ENCODE measurements at regions not wholly inside any gene's neighbourhood (a gene's known extent, or its start where the extent isn't known, plus 50 kb on each side); places are given as distances from the start of the nearest gene placed in this dataset.
"Not testable (repeated sequence)": the region's sequence is repeated elsewhere in the genome, so short reads cannot be mapped to it uniquely, and the experiment has no call there.

- DNase-seq, result no peak
Measured at GRCh38 chr10:128178302-128178958, 52.2 kb upstream of the MKI67 start.

GRCh38 chr10:128180843-128181242 is 54.6 kb upstream of the MKI67 start:
- no peak for DNase-seq

GRCh38 chr10:128185627-128186026 is 59.4 kb upstream of the MKI67 start:
- no peak for DNase-seq

GRCh38 chr10:128186959-128187787 is 61.0 kb upstream of the MKI67 start:
- no peak for DNase-seq

- DNase-seq, result no peak
Measured at GRCh38 chr10:128187788-128188185, 61.6 kb upstream of the MKI67 start.

- no peak for DNase-seq
Measured at GRCh38 chr10:128189176-128189575, 63.0 kb upstream of the MKI67 start.

GRCh38 chr10:128191847-128192246 is 65.6 kb upstream of the MKI67 start:
- DNase-seq, result no peak

GRCh38 chr10:128201826-128202225 is 75.6 kb upstream of the MKI67 start:
- DNase-seq, result not testable (repeated sequence)

- DNase-seq, result no peak
Measured at GRCh38 chr10:128203028-128203427, 76.8 kb upstream of the MKI67 start.

GRCh38 chr10:128205591-128205990 is 79.4 kb upstream of the MKI67 start:
- DNase-seq, result not testable (repeated sequence)

GRCh38 chr10:128206676-128207075 is 80.5 kb upstream of the MKI67 start:
- no peak for DNase-seq

GRCh38 chr10:128209862-128210214 is 83.6 kb upstream of the MKI67 start:
- DNase-seq, result no peak

GRCh38 chr10:128210215-128211063 is 84.2 kb upstream of the MKI67 start:
- peak in 1 of 2 experiments; percentile 38 for DNase-seq

- DNase-seq, result no peak
Measured at GRCh38 chr10:128211064-128211504, 84.9 kb upstream of the MKI67 start.

- peak; percentile 64 to 69 for DNase-seq
Measured at GRCh38 chr10:128211953-128212727, 85.9 kb upstream of the MKI67 start.

- no peak for DNase-seq
Measured at GRCh38 chr10:128213156-128213555, 86.9 kb upstream of the MKI67 start.

- DNase-seq, result no peak
Measured at GRCh38 chr10:128215733-128216132, 89.5 kb upstream of the MKI67 start.

- DNase-seq, result no peak
Measured at GRCh38 chr10:128217136-128217535, 90.9 kb upstream of the MKI67 start.

GRCh38 chr10:128218161-128218560 is 91.9 kb upstream of the MKI67 start:
- no peak for DNase-seq

GRCh38 chr10:128219295-128219694 is 93.1 kb upstream of the MKI67 start:
- no peak for DNase-seq

- DNase-seq, result no peak
Measured at GRCh38 chr10:128220021-128220420, 93.8 kb upstream of the MKI67 start.

GRCh38 chr10:128221117-128221516 is 94.9 kb upstream of the MKI67 start:
- DNase-seq, result no peak

- DNase-seq, result no peak
Measured at GRCh38 chr10:128221807-128222206, 95.6 kb upstream of the MKI67 start.
